Right atrium auricular region (tissue), 2 donors: ENCODE measurements at regions not wholly inside any gene's neighbourhood (a gene's known extent, or its start where the extent isn't known, plus 50 kb on each side); places are given as distances from the start of the nearest gene placed in this dataset.

ENCODE experiments used
- DNase-seq: peaks from one replicate; pipeline ENCODE4 v3.0.0-alpha.2; 2019; ENCODE audit warnings: low spot score
- H3K27ac ChIP-seq, 2 donors: fragments of 200-600 bp; sonication (generic); 1 replicate in 1 of 2; 2 replicates in 1 of 2; pipeline ENCODE4 v1.5.1; 2016 to 2019
- H3K27me3 ChIP-seq, 2 donors: fragments of 200-600 bp; sonication (generic); one replicate each; pipeline versions ENCODE4 v1.5.1 to v1.6.0; 2017 to 2019
- H3K36me3 ChIP-seq: fragments of 200-600 bp; sonication (generic); one replicate; pipeline ENCODE4 v1.5.1; 2016
- H3K4me1 ChIP-seq, 2 donors: fragments of 200-600 bp; sonication (generic); one replicate each; pipeline versions ENCODE4 v1.5.1 to v1.6.0; 2017 to 2019
- H3K4me3 ChIP-seq, 2 donors: fragments of 200-600 bp; sonication (generic); 1 replicate in 1 of 2; 2 replicates in 1 of 2; pipeline ENCODE4 v1.5.1; 2017 to 2019; ENCODE audit warnings: mild to moderate bottlenecking in 1 of 2, moderate library complexity in 1 of 2
- H3K9me3 ChIP-seq, 2 donors: fragments of 200-600 bp; sonication (generic); one replicate each; pipeline ENCODE4 v1.5.1; 2019
- TF ChIP-seq, protein P1 (sequence below), 2 donors: fragments of 200-600 bp; sonication (generic); IDR thresholded peaks; one replicate each; pipeline ENCODE4 v1.5.1; 2019; ENCODE audit warnings: antibody characterized with exemption in 2 of 2

DNA sequence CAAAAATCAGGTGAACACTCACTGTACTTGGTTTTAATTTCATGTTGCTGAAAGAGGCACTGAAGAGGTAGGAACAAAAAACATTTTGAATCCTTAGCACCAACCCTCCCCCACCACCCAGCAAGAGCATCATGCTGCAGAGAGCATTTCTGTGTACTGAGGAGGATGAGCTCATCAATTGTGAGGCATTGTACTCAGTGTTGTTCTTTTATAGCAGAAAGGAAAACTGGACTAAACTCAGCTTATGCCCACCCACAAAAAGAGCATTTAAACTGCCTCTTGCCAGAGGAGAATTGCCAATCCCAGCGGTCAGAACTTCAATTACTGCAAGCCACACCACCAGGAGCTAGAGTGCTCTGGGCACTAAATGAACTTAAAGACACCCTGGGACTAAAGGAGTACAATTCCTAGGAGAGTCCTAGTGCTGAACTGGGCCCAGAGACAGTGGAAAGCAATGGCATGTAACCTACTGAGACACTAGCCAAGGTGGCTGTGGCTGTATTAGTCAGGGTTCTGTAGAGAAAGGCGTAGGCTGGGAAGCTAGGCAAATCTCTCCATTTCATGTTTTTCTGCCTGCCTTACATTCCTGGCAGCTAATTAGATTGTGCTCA is 280.7 kb upstream of the KLHL4 start:
- TF ChIP-seq, protein P1, sequence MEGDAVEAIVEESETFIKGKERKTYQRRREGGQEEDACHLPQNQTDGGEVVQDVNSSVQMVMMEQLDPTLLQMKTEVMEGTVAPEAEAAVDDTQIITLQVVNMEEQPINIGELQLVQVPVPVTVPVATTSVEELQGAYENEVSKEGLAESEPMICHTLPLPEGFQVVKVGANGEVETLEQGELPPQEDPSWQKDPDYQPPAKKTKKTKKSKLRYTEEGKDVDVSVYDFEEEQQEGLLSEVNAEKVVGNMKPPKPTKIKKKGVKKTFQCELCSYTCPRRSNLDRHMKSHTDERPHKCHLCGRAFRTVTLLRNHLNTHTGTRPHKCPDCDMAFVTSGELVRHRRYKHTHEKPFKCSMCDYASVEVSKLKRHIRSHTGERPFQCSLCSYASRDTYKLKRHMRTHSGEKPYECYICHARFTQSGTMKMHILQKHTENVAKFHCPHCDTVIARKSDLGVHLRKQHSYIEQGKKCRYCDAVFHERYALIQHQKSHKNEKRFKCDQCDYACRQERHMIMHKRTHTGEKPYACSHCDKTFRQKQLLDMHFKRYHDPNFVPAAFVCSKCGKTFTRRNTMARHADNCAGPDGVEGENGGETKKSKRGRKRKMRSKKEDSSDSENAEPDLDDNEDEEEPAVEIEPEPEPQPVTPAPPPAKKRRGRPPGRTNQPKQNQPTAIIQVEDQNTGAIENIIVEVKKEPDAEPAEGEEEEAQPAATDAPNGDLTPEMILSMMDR (IDR thresholded peaks at IDR 0.05), result no peak
- Histone ChIP-seq H3K9me3 (no peaks in the 10 kb centered on the region), H3K4me1 (no peaks in the 10 kb centered on the region), H3K4me3 (no peak overlapping the region), H3K27ac (no peak overlapping the region), H3K27me3 (no peaks in the 10 kb centered on the region), H3K36me3 (no peaks in the 10 kb centered on the region)
- DNase-seq, result no peak

DNA sequence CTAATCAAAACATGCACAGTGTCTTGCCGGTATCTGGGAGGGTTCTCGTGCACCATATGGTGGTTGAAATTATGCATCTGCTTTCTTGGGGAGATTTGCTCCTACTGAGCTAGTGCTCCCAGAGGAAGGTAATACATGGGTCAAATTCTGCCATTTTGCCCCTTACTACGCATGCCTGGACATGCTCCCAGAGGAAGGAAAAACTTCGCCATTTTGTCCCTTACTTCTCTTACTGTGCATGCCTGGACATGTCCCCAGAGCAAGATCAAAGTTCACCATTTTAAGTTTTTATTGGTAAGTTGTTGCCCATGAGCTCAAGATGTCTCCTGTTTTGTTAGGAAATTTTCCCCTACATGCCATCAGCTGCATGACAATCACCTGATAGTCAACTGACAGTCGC is 252.1 kb upstream of the KLHL4 start:
- Histone ChIP-seq H3K9me3 (no peaks in the 10 kb centered on the region), H3K4me1 (no peaks in the 10 kb centered on the region), H3K4me3 (no peak overlapping the region), H3K36me3 (no peaks in the 10 kb centered on the region), H3K27me3 (no peaks in the 10 kb centered on the region), H3K27ac (no peak overlapping the region)
- TF ChIP-seq, protein P1 (IDR thresholded peaks at IDR 0.05), result no peak
- DNase-seq, result no peak

DNA sequence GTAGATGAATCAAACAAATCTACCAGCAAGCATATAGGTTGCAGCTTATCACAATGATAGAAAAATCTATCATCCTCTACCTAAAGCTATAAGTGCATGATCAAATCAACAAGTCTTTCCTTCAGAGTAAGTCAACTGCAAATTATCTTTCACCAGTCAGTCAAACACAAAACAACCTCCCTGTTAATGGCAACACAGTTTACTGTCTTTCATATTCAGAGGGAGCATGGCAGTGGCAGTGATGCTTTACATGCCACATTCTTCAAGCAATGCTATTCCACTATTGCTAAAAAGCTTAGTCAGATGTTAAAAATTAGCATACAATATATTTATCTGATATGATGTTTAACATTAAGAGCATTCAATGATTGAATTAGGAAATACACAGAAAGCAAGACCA is 245.1 kb upstream of the KLHL4 start:
- TF ChIP-seq, protein P1 (IDR thresholded peaks at IDR 0.05), result no peak
- no peak for DNase-seq

DNA sequence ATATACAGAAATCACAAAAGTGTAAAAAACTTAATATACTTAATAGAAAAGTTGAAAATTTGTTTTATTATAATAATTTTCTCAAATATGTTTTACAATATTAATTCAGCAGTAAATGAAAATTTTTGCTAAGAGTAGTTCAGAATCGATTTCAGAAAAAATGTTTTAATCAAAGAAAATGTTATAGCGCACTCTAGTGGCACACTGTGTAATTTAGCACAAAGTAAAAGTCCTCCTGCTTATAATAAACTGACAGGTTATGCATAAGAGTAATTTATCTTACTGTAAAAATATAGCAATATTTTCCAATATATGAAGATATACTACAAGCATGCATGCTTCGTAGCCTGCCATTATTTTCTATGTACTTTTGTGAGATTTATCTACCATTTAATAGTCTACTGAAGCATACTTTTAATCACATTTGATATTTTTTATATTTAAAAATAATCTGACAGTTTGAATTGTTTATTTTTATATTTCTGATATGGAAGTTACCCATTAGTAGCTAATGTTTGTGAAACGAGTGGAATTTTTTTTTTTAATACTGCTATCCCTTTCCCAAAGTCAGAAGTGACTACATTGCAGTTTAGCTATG is 217.9 kb upstream of the KLHL4 start:
- H3K36me3 ChIP-seq, result no peaks in the 10 kb centered on the region
- peaks cover 0 to 3% of the 10 kb centered on the region in 2 donors for H3K9me3 ChIP-seq
- no peak overlapping the region for H3K4me3 ChIP-seq
- TF ChIP-seq, protein P1 (IDR thresholded peaks at IDR 0.05), result peak; percentile 26 to 65
- no peak overlapping the region for H3K27ac ChIP-seq
- no peaks in the 10 kb centered on the region for H3K27me3 ChIP-seq
- H3K4me1 ChIP-seq, result no peaks in the 10 kb centered on the region
- no peak for DNase-seq

More for the DNA sequence above, 245.1 kb upstream of the KLHL4 start:
- no peaks in the 10 kb centered on the region for H3K27me3 ChIP-seq
- H3K9me3 ChIP-seq, result no peaks in the 10 kb centered on the region
- no peak overlapping the region for H3K4me3 ChIP-seq
- no peaks in the 10 kb centered on the region for H3K36me3 ChIP-seq
- H3K27ac ChIP-seq, result no peak overlapping the region
- H3K4me1 ChIP-seq, result no peaks in the 10 kb centered on the region

DNA sequence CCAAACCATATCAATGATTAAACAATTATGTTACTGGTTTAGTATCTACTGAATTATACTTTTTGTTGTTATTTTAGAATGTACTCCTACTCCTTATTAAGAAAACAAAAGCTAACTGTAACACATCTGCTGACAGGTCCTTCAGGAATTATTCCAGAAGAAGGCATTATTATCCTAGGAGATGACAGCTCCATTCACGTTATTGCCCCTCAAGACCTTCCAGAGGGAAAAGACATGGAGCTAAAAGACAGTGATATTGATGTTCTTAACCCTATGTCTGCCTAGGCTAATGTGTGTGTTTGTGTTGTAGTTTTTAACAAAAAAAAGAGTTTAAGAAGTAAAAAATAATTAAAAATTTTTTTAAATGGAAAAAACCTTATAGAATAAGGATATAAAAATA is 206.8 kb upstream of the KLHL4 start:
- no peaks in the 10 kb centered on the region for H3K4me1 ChIP-seq

More for the DNA sequence above, 206.8 kb upstream of the KLHL4 start:
- no peaks in the 10 kb centered on the region for H3K36me3 ChIP-seq
- TF ChIP-seq, protein P1 (IDR thresholded peaks at IDR 0.05), result no peak
- H3K27ac ChIP-seq, result no peak overlapping the region
- no peak overlapping the region for H3K4me3 ChIP-seq
- H3K27me3 ChIP-seq, result no peaks in the 10 kb centered on the region
- DNase-seq, result no peak
- H3K9me3 ChIP-seq, result no peaks in the 10 kb centered on the region
